Uterus (tissue), 2 donors: ENCODE measurements at regions not wholly inside any gene's neighbourhood (a gene's known extent, or its start where the extent isn't known, plus 50 kb on each side); places are given as distances from the start of the nearest gene placed in this dataset.

Experiments used
- POLR2A ChIP-seq, 2 donors: fragments of 450-650 bp; IDR thresholded peaks; one replicate each; pipeline ENCODE4 v1.6.1; 2016; ENCODE audit warnings: antibody characterized with exemption in 2 of 2, mild to moderate bottlenecking in 1 of 2, moderate library complexity in 1 of 2
- TF ChIP-seq, protein P1 (sequence below), 4 experiments: fragments of 200-600 bp in 2 of 4; fragments of 450-650 bp in 2 of 4; sonication (generic) in 2 of 4; IDR thresholded peaks; one replicate each; pipeline ENCODE4 v1.5.1; 2016 to 2019; ENCODE audit warnings: antibody characterized with exemption in 4 of 4, mild to moderate bottlenecking in 2 of 4, moderate library complexity in 1 of 4

- TF ChIP-seq, protein P1, sequence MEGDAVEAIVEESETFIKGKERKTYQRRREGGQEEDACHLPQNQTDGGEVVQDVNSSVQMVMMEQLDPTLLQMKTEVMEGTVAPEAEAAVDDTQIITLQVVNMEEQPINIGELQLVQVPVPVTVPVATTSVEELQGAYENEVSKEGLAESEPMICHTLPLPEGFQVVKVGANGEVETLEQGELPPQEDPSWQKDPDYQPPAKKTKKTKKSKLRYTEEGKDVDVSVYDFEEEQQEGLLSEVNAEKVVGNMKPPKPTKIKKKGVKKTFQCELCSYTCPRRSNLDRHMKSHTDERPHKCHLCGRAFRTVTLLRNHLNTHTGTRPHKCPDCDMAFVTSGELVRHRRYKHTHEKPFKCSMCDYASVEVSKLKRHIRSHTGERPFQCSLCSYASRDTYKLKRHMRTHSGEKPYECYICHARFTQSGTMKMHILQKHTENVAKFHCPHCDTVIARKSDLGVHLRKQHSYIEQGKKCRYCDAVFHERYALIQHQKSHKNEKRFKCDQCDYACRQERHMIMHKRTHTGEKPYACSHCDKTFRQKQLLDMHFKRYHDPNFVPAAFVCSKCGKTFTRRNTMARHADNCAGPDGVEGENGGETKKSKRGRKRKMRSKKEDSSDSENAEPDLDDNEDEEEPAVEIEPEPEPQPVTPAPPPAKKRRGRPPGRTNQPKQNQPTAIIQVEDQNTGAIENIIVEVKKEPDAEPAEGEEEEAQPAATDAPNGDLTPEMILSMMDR (IDR thresholded peaks at IDR 0.05), result no peak
- no peak for TF ChIP-seq POLR2A (IDR thresholded peaks at IDR 0.05)
Observed at GRCh38 chr4:60461551-60461950, 738.6 kb upstream of the ADGRL3 start.
